SK-N-SH treated with all-trans-retinoic acid at 6 μM for 48 hours (cell line): ENCODE measurements at regions not wholly inside any gene's neighbourhood (a gene's known extent, or its start where the extent isn't known, plus 50 kb on each side); places are given as distances from the start of the nearest gene placed in this dataset.

ENCODE experiments used
- ATAC-seq: fragments of 200-7000 bp; cut with Tn5 transposase; 3 replicates; pipeline ENCODE4 v1.9.1; 2020; ENCODE audit warnings: mild to moderate bottlenecking, moderate library complexity
- ARNTL ChIP-seq: fragments of 450-650 bp; formaldehyde crosslinking; IDR thresholded peaks from 2 replicates; pipeline ENCODE4 v1.5.0; 2020; ENCODE audit warnings: low read depth, mild to moderate bottlenecking, moderate library complexity, borderline replicate concordance
- ESRRG ChIP-seq: fragments of 250-450 bp; sonication (Bioruptor Pico); IDR thresholded peaks from 2 replicates; pipeline ENCODE4 v1.6.1; 2021; ENCODE audit warnings: mild to moderate bottlenecking
- GLIS3 ChIP-seq: fragments of 250-450 bp; sonication (Bioruptor Pico); IDR thresholded peaks from 2 replicates; pipeline ENCODE4 v1.5.0; 2020; ENCODE audit warnings: mild to moderate bottlenecking, moderate library complexity
- ISL1 ChIP-seq: fragments of 250-450 bp; sonication (Bioruptor Pico); IDR thresholded peaks from 2 replicates; pipeline ENCODE4 v2.1.2; 2022; ENCODE audit warnings: mild to moderate bottlenecking, moderate library complexity
- OSR1 ChIP-seq: fragments of 250-450 bp; sonication (Bioruptor Pico); IDR thresholded peaks from 2 replicates; pipeline ENCODE4 v1.8.0; 2022; ENCODE audit warnings: moderate library complexity, mild to moderate bottlenecking, inconsistent platforms
- PATZ1 ChIP-seq: fragments of 250-450 bp; sonication (Bioruptor Pico); IDR thresholded peaks from 2 replicates; pipeline ENCODE4 v1.8.0; 2020; ENCODE audit warnings: mild to moderate bottlenecking, moderate library complexity, borderline replicate concordance
- PPARA ChIP-seq: fragments of 250-450 bp; sonication (Bioruptor Pico); IDR thresholded peaks from 2 replicates; pipeline ENCODE4 v1.5.0; 2020; ENCODE audit warnings: mild to moderate bottlenecking, borderline replicate concordance
- RARB ChIP-seq: fragments of 250-450 bp; sonication (Bioruptor Pico); IDR thresholded peaks from 2 replicates; pipeline ENCODE4 v1.8.0; 2021; ENCODE audit warnings: mild to moderate bottlenecking, moderate library complexity
- SNAI2 ChIP-seq: fragments of 250-450 bp; sonication (Bioruptor Pico); IDR thresholded peaks from 2 replicates; pipeline ENCODE4 v1.5.0; 2020; ENCODE audit warnings: mild to moderate bottlenecking, moderate library complexity
- TCF4 ChIP-seq: fragments of 250-450 bp; sonication (Bioruptor Pico); IDR thresholded peaks from 2 replicates; pipeline ENCODE4 v1.8.0; 2021; ENCODE audit warnings: mild to moderate bottlenecking, moderate library complexity, borderline replicate concordance
- TOX ChIP-seq: fragments of 250-450 bp; sonication (Bioruptor Pico); IDR thresholded peaks from 2 replicates; pipeline ENCODE4 v1.8.0; 2021; ENCODE audit warnings: mild to moderate bottlenecking, moderate library complexity, borderline replicate concordance
- ZC3H10 ChIP-seq: fragments of 250-450 bp; sonication (Bioruptor Pico); IDR thresholded peaks from 2 replicates; pipeline ENCODE4 v1.5.1; 2021; ENCODE audit warnings: mild to moderate bottlenecking, moderate library complexity
- ZFP3 ChIP-seq: fragments of 250-450 bp; sonication (Bioruptor Pico); IDR thresholded peaks from 2 replicates; pipeline ENCODE4 v1.5.0; 2020; ENCODE audit warnings: mild to moderate bottlenecking, moderate library complexity
- ZFP30 ChIP-seq: fragments of 450-650 bp; formaldehyde crosslinking; IDR thresholded peaks from 2 replicates; pipeline ENCODE4 v1.5.0; 2022; ENCODE audit warnings: mild to moderate bottlenecking, moderate library complexity
- ZNF565 ChIP-seq: fragments of 450-650 bp; formaldehyde crosslinking; conservative IDR thresholded peaks from 2 replicates; pipeline ENCODE4 v1.5.0; 2020; ENCODE audit warnings: low read depth, mild to moderate bottlenecking, moderate library complexity
- ZNF70 ChIP-seq: fragments of 450-650 bp; formaldehyde crosslinking; IDR thresholded peaks from 2 replicates; pipeline ENCODE4 v1.5.0; 2020; ENCODE audit warnings: mild to moderate bottlenecking, moderate library complexity
- ZNF8 ChIP-seq: fragments of 450-650 bp; formaldehyde crosslinking; IDR thresholded peaks from 2 replicates; pipeline ENCODE4 v1.5.0; 2020; ENCODE audit warnings: mild to moderate bottlenecking, moderate library complexity
- TF ChIP-seq, protein P1 (sequence below): fragments of 250-450 bp; sonication (Bioruptor Pico); IDR thresholded peaks from 2 replicates; pipeline ENCODE4 v1.5.0; 2020; ENCODE audit warnings: mild to moderate bottlenecking, moderate library complexity
- TF ChIP-seq, protein P2 (sequence below): fragments of 250-450 bp; sonication (Bioruptor Pico); IDR thresholded peaks from 2 replicates; pipeline ENCODE4 v1.5.1; 2021; ENCODE audit warnings: mild to moderate bottlenecking, moderate library complexity
- TF ChIP-seq, protein P3 (sequence below): fragments of 250-450 bp; sonication (Bioruptor Pico); IDR thresholded peaks from 2 replicates; pipeline ENCODE4 v1.8.0; 2021; ENCODE audit warnings: low read depth, mild to moderate bottlenecking, moderate library complexity, borderline replicate concordance
- TF ChIP-seq, protein P4 (sequence below): fragments of 250-450 bp; sonication (Bioruptor Pico); IDR thresholded peaks from 2 replicates; pipeline ENCODE4 v1.5.1; 2020; ENCODE audit warnings: low read depth, mild to moderate bottlenecking, moderate library complexity

GRCh38 chr22:34379825-34380224 is 459.5 kb upstream of the LARGE1 start:
- no peak for ATAC-seq
- TF ChIP-seq ISL1 (no peak), ZNF70 (CRISPR knock-in tag) (no peak), ZNF8 (CRISPR knock-in tag) (no peak), OSR1 (no peak), ZNF565 (no peak)
- TF ChIP-seq, all 23 proteins: peak for 0

- ATAC-seq: no peak
- TF ChIP-seq, protein P1, sequence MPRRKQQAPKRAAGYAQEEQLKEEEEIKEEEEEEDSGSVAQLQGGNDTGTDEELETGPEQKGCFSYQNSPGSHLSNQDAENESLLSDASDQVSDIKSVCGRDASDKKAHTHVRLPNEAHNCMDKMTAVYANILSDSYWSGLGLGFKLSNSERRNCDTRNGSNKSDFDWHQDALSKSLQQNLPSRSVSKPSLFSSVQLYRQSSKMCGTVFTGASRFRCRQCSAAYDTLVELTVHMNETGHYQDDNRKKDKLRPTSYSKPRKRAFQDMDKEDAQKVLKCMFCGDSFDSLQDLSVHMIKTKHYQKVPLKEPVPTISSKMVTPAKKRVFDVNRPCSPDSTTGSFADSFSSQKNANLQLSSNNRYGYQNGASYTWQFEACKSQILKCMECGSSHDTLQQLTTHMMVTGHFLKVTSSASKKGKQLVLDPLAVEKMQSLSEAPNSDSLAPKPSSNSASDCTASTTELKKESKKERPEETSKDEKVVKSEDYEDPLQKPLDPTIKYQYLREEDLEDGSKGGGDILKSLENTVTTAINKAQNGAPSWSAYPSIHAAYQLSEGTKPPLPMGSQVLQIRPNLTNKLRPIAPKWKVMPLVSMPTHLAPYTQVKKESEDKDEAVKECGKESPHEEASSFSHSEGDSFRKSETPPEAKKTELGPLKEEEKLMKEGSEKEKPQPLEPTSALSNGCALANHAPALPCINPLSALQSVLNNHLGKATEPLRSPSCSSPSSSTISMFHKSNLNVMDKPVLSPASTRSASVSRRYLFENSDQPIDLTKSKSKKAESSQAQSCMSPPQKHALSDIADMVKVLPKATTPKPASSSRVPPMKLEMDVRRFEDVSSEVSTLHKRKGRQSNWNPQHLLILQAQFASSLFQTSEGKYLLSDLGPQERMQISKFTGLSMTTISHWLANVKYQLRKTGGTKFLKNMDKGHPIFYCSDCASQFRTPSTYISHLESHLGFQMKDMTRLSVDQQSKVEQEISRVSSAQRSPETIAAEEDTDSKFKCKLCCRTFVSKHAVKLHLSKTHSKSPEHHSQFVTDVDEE (CRISPR knock-in tag): no peak
- TF ChIP-seq ZNF8 (CRISPR knock-in tag): no peak
- TF ChIP-seq RARB: no peak
- no peak for TF ChIP-seq SNAI2 (CRISPR knock-in tag)
- no peak for TF ChIP-seq TCF4
Measured at GRCh38 chr22:34380532-34380931, 460.3 kb upstream of the LARGE1 start.

DNA sequence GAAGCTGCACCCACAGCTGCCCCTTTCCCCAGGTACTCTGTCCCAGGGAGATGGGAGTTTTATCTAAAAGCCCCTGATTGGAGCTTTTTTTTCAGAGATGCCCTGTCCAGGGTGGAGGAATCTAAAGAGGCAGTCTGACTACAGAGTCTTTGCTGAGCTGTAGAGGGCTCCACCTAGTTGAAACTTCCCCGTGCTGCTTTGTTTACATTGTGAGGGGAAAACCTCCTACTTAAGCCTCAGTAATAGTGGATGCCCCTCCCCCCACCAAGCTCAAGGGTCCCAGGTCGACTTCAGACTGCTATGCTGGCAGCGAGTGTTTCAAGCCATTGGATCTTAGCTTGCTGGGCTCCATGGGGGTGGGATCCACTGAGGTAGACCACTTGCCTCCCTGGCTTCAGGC is 470.1 kb upstream of the LARGE1 start:
- ATAC-seq: no peak
- TF ChIP-seq, protein P1 (CRISPR knock-in tag): no peak

DNA sequence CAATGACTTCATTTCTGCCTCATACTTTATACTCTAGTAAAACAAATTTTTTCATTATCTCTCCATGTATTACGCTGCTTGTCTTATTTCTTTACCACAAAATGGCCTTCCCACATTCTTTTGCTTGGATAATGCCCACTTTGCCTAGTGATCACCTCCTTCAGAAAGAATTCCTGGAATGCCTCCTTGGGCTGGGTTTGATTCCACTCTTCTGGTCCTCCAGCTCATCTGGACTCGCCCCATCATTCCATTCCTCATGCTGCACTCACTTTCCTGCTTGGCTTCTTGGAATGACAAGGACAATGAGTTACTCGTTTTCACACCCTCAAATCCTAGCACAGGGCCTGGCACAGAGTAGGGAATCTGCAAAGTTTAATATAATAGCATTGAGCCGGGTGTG is 475.1 kb upstream of the LARGE1 start:
- no peak for TF ChIP-seq TCF4
- TF ChIP-seq, protein P2, sequence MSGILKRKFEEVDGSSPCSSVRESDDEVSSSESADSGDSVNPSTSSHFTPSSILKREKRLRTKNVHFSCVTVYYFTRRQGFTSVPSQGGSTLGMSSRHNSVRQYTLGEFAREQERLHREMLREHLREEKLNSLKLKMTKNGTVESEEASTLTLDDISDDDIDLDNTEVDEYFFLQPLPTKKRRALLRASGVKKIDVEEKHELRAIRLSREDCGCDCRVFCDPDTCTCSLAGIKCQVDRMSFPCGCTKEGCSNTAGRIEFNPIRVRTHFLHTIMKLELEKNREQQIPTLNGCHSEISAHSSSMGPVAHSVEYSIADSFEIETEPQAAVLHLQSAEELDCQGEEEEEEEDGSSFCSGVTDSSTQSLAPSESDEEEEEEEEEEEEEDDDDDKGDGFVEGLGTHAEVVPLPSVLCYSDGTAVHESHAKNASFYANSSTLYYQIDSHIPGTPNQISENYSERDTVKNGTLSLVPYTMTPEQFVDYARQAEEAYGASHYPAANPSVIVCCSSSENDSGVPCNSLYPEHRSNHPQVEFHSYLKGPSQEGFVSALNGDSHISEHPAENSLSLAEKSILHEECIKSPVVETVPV (CRISPR knock-in tag): no peak
- TF ChIP-seq GLIS3 (CRISPR knock-in tag): no peak
- TF ChIP-seq ZFP3 (CRISPR knock-in tag): no peak
- no peak for TF ChIP-seq ARNTL (CRISPR knock-in tag)
- no peak for TF ChIP-seq ZNF70 (CRISPR knock-in tag)
- no peak for TF ChIP-seq ZFP30 (CRISPR knock-in tag)
- TF ChIP-seq OSR1: no peak
- TF ChIP-seq ZC3H10: no peak
- TF ChIP-seq ESRRG (CRISPR knock-in tag): no peak
- TF ChIP-seq TOX (CRISPR knock-in tag): no peak
- TF ChIP-seq ZNF8 (CRISPR knock-in tag): no peak
- TF ChIP-seq, protein P1 (CRISPR knock-in tag): no peak
- no peak for TF ChIP-seq PATZ1 (CRISPR knock-in tag)
- TF ChIP-seq, protein P3, sequence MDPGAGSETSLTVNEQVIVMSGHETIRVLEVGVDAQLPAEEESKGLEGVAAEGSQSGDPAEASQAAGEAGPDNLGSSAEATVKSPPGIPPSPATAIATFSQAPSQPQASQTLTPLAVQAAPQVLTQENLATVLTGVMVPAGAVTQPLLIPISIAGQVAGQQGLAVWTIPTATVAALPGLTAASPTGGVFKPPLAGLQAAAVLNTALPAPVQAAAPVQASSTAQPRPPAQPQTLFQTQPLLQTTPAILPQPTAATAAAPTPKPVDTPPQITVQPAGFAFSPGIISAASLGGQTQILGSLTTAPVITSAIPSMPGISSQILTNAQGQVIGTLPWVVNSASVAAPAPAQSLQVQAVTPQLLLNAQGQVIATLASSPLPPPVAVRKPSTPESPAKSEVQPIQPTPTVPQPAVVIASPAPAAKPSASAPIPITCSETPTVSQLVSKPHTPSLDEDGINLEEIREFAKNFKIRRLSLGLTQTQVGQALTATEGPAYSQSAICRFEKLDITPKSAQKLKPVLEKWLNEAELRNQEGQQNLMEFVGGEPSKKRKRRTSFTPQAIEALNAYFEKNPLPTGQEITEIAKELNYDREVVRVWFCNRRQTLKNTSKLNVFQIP: no peak
- no peak for TF ChIP-seq PPARA (CRISPR knock-in tag)
- no peak for TF ChIP-seq ZNF565
- TF ChIP-seq SNAI2 (CRISPR knock-in tag): no peak
- TF ChIP-seq, protein P4, sequence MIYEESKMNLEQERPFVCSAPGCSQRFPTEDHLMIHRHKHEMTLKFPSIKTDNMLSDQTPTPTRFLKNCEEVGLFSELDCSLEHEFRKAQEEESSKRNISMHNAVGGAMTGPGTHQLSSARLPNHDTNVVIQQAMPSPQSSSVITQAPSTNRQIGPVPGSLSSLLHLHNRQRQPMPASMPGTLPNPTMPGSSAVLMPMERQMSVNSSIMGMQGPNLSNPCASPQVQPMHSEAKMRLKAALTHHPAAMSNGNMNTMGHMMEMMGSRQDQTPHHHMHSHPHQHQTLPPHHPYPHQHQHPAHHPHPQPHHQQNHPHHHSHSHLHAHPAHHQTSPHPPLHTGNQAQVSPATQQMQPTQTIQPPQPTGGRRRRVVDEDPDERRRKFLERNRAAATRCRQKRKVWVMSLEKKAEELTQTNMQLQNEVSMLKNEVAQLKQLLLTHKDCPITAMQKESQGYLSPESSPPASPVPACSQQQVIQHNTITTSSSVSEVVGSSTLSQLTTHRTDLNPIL (CRISPR knock-in tag): no peak
- no peak for ATAC-seq
